HL-60 (cell line): ENCODE measurements at regions not wholly inside any gene's neighbourhood (a gene's known extent, or its start where the extent isn't known, plus 50 kb on each side); places are given as distances from the start of the nearest gene placed in this dataset.

Experiments used
- GABPA ChIP-seq: IDR thresholded peaks from 2 replicates; pipeline ENCODE4 v1.6.1; 2012; ENCODE audit warnings: low read depth
- POLR2AphosphoS5 ChIP-seq: IDR thresholded peaks from 2 replicates; pipeline ENCODE4 v1.6.1; 2012; ENCODE audit warnings: low read depth
- SPI1 ChIP-seq: IDR thresholded peaks from 2 replicates; pipeline ENCODE4 v1.6.1; 2012; ENCODE audit warnings: low read depth, mild to moderate bottlenecking, borderline replicate concordance
- TF ChIP-seq, protein P1 (sequence below): IDR thresholded peaks from one replicate; pipeline ENCODE4 v1.5.1; 2011; ENCODE audit warnings: low read length, control low read depth, inconsistent platforms; ENCODE audit not compliant: insufficient read depth
- TF ChIP-seq, protein P2 (sequence below): IDR thresholded peaks from 2 replicates; pipeline ENCODE4 v1.6.1; 2012; ENCODE audit warnings: low read depth; ENCODE audit not compliant: insufficient replicate concordance

DNA sequence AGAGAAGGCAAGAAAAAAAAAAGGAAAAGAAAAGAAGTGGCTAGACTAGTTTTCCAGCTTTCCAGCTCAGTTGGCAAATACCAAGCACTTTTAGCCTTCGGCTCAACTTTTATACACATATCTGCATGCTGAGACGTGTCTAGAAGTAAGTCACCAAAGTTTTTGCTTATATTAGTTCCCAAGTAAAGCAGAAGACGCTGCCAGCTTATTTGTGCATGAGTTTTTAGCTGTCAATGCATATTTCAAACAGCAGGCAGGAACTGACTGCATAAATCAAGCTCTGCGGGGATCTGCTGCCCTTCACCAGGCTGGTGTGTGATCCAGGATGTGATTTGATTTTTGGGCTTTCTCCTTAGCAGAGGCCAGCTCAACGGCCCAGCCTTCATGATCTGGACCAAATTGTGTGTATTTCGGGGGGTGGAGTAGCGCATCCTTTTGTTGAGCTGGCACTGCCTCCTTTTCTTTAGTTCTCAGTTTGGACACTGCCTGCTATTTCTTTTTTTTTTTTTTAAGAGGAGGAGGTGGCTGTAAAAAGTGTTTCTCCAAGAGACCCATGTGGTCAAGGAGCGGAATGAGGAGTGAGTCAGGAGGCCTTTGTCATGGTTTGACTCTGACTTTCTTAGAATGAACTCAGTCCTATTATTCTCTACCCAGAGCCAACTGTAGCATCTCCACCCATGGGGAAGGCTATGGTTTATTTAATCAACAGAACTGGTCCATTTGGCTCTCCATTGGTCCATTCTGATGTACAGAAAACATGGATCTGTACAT, 162.6 kb upstream of the XYLT1 start:
- TF ChIP-seq, protein P1, sequence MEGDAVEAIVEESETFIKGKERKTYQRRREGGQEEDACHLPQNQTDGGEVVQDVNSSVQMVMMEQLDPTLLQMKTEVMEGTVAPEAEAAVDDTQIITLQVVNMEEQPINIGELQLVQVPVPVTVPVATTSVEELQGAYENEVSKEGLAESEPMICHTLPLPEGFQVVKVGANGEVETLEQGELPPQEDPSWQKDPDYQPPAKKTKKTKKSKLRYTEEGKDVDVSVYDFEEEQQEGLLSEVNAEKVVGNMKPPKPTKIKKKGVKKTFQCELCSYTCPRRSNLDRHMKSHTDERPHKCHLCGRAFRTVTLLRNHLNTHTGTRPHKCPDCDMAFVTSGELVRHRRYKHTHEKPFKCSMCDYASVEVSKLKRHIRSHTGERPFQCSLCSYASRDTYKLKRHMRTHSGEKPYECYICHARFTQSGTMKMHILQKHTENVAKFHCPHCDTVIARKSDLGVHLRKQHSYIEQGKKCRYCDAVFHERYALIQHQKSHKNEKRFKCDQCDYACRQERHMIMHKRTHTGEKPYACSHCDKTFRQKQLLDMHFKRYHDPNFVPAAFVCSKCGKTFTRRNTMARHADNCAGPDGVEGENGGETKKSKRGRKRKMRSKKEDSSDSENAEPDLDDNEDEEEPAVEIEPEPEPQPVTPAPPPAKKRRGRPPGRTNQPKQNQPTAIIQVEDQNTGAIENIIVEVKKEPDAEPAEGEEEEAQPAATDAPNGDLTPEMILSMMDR: no peak
- TF ChIP-seq GABPA: no peak
- TF ChIP-seq POLR2AphosphoS5: no peak
- TF ChIP-seq, protein P2, sequence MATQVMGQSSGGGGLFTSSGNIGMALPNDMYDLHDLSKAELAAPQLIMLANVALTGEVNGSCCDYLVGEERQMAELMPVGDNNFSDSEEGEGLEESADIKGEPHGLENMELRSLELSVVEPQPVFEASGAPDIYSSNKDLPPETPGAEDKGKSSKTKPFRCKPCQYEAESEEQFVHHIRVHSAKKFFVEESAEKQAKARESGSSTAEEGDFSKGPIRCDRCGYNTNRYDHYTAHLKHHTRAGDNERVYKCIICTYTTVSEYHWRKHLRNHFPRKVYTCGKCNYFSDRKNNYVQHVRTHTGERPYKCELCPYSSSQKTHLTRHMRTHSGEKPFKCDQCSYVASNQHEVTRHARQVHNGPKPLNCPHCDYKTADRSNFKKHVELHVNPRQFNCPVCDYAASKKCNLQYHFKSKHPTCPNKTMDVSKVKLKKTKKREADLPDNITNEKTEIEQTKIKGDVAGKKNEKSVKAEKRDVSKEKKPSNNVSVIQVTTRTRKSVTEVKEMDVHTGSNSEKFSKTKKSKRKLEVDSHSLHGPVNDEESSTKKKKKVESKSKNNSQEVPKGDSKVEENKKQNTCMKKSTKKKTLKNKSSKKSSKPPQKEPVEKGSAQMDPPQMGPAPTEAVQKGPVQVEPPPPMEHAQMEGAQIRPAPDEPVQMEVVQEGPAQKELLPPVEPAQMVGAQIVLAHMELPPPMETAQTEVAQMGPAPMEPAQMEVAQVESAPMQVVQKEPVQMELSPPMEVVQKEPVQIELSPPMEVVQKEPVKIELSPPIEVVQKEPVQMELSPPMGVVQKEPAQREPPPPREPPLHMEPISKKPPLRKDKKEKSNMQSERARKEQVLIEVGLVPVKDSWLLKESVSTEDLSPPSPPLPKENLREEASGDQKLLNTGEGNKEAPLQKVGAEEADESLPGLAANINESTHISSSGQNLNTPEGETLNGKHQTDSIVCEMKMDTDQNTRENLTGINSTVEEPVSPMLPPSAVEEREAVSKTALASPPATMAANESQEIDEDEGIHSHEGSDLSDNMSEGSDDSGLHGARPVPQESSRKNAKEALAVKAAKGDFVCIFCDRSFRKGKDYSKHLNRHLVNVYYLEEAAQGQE: no peak
- no peak for TF ChIP-seq SPI1
